Middle frontal gyrus (tissue), 1 donor: ENCODE measurements at regions not wholly inside any gene's neighbourhood (a gene's known extent, or its start where the extent isn't known, plus 50 kb on each side); places are given as distances from the start of the nearest gene placed in this dataset.
"Not testable (repeated sequence)": the region's sequence is repeated elsewhere in the genome, so short reads cannot be mapped to it uniquely, and the experiment has no call there.

ENCODE experiments used
- DNase-seq: peaks from one replicate; pipeline ENCODE4 v3.0.0-alpha.2; 2015; ENCODE audit warnings: low spot score; ENCODE audit errors: extremely low spot score

DNA sequence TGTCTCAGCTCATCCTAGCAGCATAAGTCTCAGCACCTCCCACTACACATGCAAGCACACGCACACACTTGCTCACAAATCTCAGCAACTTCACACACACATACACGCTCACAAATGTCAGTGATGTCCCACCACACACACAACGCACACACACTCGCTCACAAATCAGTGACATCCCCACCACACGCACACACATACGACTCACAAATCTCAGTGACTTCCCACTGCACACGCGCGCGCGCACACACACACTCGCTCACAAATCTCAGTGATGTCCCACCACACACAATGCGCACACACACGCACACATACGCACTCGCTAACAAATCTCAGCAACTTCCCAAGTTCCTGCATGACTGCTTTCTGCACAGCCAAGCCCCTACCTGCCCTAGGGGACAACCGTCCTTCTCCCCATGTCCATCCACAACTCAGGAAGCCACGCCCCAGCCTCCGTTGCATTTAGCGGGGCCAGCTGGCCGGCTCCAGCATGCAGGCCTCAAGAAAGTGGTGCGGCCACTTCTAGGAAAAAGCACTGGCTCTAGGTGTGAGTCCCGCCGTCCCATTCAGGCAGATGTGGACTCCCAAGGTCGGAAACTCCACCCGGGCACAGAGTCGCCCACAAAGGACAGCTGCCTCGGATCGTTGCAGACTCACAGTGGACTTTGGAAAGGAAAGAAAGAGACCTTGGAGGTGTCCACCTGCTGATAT is 180.1 kb upstream of the SALL3 start:
- no peak for DNase-seq

GRCh38 chr18:78800102-78800851 is 179.3 kb upstream of the SALL3 start:
- DNase-seq, result not testable (repeated sequence)

- DNase-seq, result no peak
Observed at GRCh38 chr18:78801011-78801410, 178.6 kb upstream of the SALL3 start.

- DNase-seq, result no peak
Observed at GRCh38 chr18:78803104-78803503, 176.5 kb upstream of the SALL3 start.

GRCh38 chr18:78804206-78805030 is 175.2 kb upstream of the SALL3 start:
- no peak for DNase-seq

- DNase-seq, result no peak
Observed at GRCh38 chr18:78805840-78806239, 173.8 kb upstream of the SALL3 start.

DNA sequence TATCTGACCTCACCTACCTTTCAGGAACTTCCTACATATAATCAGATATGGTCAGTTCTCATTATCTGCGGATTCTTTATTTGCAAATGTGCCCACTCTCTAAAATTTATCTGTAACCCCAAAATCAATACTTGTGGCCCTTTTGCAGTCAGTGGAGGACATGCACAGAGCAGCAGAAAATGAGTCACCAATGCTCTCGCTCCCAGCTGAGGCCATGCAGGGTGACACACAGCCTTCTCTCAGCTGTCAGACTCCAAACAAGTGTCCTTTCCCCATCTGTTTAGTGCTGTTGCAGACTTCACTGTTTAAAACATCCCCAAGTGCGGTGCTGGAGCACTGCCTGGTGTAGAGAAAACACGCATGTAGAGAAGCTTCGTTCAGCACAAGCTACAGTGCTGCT is 171.9 kb upstream of the SALL3 start:
- no peak for DNase-seq

DNA sequence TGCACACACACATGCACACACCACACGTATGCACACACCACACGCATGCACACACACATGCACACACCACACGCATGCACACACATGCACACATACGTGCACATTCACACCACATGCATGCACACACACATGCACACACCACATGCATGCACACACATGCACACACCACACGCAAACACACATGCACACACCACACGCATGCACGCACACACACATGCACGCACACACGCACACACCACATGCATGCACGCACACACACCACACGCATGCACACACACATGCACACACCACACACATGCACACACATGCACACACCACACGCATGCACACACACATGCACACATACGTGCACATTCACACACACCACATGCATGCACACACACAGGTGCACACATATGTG is 169.8 kb upstream of the SALL3 start:
- DNase-seq, result no peak

GRCh38 chr18:78810706-78811105 is 168.9 kb upstream of the SALL3 start:
- no peak for DNase-seq

- no peak for DNase-seq
Observed at GRCh38 chr18:78812067-78812466, 167.6 kb upstream of the SALL3 start.

DNA sequence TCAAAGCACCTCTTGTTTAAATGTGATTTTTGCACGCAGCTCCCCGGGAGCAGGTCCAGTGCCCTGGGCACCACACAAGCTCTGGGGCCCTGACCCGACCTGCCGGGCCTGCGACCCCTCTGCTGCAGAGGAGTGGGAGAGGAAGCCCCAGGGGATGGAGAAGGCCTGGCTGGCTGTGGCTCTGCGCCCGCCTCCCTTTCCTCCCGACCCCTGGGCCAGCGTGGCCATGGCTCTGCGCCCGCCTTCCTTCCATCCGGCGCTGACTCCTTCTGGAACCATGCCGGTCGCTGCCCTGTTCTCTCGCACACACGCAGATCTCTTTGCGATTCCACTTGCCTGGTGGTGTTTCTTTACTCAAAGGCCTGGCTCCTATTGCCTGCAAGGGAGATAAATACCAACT is 166.5 kb upstream of the SALL3 start:
- DNase-seq, result no peak

DNA sequence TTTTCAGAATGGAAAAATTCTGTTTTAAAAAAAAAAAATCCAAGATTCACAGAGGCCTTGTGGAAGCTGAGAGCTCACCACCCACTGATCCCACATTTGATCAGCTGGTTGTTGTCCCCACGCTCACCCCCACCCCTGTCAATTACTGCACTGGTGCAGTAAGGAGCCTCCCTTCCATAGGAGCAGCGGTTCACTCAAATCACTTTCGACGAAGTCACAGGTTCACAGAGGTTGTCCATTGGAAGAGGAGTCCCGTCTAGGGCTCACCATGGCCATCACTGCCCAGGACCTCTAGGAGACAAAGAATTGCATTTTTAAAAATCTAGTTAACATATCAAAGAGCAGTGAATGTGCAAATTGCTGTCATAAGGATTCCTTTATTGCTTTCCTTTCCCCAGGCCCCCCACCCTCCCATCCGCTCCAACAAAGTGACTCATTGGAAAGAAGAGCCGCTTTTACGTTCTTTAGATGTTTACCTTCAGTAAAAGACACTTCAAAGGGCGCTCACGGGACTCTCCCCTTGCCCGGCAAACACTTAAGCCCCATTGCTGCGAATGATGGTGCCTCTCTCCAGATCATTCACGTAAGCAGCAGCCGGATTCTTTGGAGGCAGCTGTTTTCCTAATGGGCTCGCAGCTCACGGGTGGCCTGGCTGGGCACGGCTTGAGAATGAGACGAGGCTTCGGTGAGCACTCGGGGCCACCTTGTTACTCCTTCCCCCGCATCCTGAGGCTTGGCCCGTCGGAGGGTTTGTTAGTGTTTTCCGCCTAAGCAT is 165.5 kb upstream of the SALL3 start:
- no peak for DNase-seq

GRCh38 chr18:78814766-78815165 is 164.9 kb upstream of the SALL3 start:
- no peak for DNase-seq

DNA sequence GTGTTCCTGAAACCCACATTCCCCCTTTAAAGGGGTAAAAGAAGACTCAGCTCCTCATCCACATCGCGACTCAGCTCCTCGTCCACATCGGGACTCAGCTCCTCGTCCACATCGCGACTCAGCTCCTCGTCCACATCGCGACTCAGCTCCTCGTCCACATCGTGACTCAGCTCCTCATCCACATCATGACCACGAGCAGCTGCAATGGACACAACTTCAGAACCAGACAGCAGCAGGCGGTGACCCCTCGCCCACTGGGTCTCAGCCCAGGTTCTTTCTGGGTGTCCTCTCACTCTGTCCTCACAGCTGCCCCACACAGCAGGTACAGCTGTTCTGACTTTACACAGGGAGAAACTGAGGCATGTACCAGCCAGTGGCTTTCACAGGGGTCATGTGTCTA is 163.5 kb upstream of the SALL3 start:
- no peak for DNase-seq

DNA sequence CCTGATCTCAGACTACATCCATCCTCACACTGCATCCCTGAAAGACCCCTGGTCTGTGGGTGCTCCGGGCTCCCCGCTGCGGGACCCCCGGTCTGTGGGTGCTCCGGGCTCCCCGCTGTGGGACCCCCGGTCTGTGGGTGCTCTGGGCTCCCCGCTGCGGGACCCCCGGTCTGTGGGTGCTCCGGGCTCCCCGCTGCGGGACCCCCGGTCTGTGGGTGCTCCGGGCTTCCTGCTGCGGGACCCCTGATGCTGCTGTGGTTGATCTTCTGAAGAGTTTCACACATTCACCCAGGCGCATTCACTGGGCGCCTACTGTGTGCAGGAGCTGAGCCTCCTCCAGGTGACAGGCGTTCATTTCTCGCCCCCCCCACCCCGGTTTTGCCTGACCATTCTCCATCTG is 162.7 kb upstream of the SALL3 start:
- no peak for DNase-seq

DNA sequence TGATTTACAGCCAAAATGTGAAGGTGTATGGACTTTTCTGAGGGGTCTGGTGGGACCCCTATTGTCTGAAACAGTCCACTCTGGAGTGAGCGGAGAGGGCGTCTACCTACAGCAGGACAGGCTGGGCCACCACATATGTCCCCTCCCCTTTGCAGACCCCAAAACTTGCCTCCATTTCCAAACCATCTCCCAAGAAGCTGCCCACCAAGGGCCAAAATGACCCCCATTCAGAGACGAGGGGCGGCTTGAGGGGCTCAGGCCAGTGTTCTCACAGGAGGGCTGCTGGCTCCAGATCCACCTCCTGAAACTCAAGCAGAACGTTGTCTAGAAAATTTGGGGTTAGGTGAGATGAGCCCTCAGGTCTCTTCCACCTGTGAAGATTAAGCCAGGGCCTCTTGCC is 161.1 kb upstream of the SALL3 start:
- DNase-seq, result no peak

DNA sequence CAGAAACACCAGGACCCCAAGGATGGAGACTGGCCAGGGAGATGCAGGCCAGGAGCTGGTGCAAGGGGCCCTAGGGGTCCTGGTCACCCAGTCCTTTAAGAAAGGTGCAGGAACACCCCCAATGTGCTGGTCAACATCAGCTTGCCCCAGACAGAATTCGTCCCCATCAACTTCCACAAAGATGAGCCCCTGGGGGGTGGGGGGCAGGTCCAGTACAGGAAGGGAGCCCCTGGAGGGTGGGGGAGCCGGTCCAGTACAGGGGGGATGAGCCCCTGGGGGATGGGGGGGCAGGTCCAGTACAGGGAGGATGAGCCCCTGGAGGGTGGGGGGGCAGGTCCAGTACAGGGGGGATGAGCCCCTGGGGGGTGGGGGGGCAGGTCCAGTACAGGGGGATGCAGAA is 160.7 kb upstream of the SALL3 start:
- no peak for DNase-seq

- DNase-seq, result no peak
Observed at GRCh38 chr18:78820161-78820834, 159.3 kb upstream of the SALL3 start.

GRCh38 chr18:78821396-78821795 is 158.2 kb upstream of the SALL3 start:
- DNase-seq, result no peak

- no peak for DNase-seq
Observed at GRCh38 chr18:78822171-78822948, 157.3 kb upstream of the SALL3 start.
